MCF 10A (cell line): ENCODE measurements at regions not wholly inside any gene's neighbourhood (a gene's known extent, or its start where the extent isn't known, plus 50 kb on each side); places are given as distances from the start of the nearest gene placed in this dataset.

Experiments used
- BruUV-seq: library from RNA; stranded (reverse); fragments of 400-500 nt; replicated peaks from 2 replicates; lab custom pipeline; 2021; lab: Mats Ljungman, UMichigan
- CTCF ChIA-PET: fragments of 300-600 bp; sonication (Branson Sonifier 250); formaldehyde crosslinking; extraction: SDS; loops from one replicate; lab custom pipeline; 2021; ENCODE audit warnings: antibody characterized with exemption, inconsistent platforms; lab: Yijun Ruan, JAX
- POLR2A ChIA-PET: fragments of 300-600, 350-650 bp; sonication (Branson Sonifier 250); formaldehyde crosslinking; extraction: SDS; loops from one replicate; lab custom pipeline; 2020; ENCODE audit warnings: antibody characterized with exemption, inconsistent platforms; lab: Yijun Ruan, JAX
- DNase-seq: peaks from one replicate; pipeline ENCODE4 v3.0.0-alpha.2; 2018; ENCODE audit not compliant: unreplicated experiment
- H3K27ac Mint-ChIP-seq: one replicate; pipeline ENCODE4 v1.8.0; 2022; ENCODE audit warnings: mild to moderate bottlenecking, low read depth, mixed read lengths; ENCODE audit not compliant: unreplicated experiment
- H3K27me3 Mint-ChIP-seq: one replicate; pipeline ENCODE4 v1.8.0; 2022; ENCODE audit warnings: mixed read lengths; ENCODE audit not compliant: insufficient read depth, unreplicated experiment
- H3K36me3 Mint-ChIP-seq: one replicate; pipeline ENCODE4 v1.8.0; 2022; ENCODE audit warnings: mild to moderate bottlenecking, moderate library complexity, mixed read lengths; ENCODE audit not compliant: insufficient read depth, unreplicated experiment
- H3K4me1 Mint-ChIP-seq: one replicate; pipeline ENCODE4 v1.8.0; 2022; ENCODE audit warnings: mixed read lengths; ENCODE audit not compliant: insufficient read depth, unreplicated experiment
- H3K4me3 Mint-ChIP-seq: one replicate; pipeline ENCODE4 v1.8.0; 2022; ENCODE audit warnings: mild to moderate bottlenecking, moderate library complexity, mixed read lengths; ENCODE audit not compliant: unreplicated experiment
- H3K9me3 Mint-ChIP-seq: one replicate; pipeline ENCODE4 v1.8.0; 2022; ENCODE audit warnings: mixed read lengths; ENCODE audit not compliant: unreplicated experiment
- CTCF ChIP-seq: fragments of 200-600 bp; IDR thresholded peaks from one replicate; pipeline ENCODE4 v1.8.0; 2022; ENCODE audit warnings: antibody characterized with exemption, mild to moderate bottlenecking; ENCODE audit not compliant: unreplicated experiment
- intact Hi-C: fragments of 100-400 bp; cut with micrococcal nuclease; formaldehyde crosslinking; loops from 2 replicates; pipeline ENCODE4 v1.14.1; 2022

DNA sequence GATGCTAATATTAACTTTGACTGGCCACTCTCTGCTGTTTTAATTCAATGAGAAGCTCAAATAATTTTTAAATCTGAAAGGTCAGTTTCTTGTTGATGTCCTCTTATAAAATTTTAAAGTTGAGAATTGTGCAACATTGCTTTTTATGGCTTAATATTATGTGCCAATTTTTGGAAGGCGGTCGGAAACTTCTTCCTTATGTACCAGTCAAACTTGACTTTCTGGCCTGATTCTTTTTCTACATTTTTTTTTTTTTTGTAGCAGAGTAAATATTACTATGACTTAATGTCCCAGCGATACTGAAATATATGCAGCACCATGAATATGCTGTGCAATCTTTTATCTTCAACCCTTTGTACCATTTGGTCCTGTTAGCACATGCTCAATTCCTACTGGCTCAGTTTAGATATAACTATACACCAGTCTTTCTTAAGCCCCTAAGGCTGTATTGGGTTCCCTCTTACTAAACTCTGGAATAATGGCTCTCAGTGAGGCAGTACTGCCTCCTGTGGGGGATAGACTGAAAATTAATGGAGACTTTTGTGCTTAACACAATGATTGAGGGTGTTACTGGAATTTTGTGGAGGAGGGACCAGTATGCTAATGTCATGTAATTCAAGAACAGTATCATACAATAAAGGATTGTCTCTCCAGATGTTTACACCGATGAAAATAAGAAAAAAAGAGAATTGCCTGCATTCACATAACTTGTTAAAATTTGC is 156.4 kb upstream of the SYNCRIP start:
- Mint-ChIP-seq H3K4me3 (no peak overlapping the region), H3K27me3 (peaks cover 20% of the 10 kb centered on the region), H3K4me1 (peaks cover 6% of the 10 kb centered on the region), H3K9me3 (no peaks in the 10 kb centered on the region), H3K27ac (no peak overlapping the region), H3K36me3 (no peaks in the 10 kb centered on the region)
- intact Hi-C loops, result no loop called here
- BruUV-seq, result no TSS peak
- CTCF ChIA-PET, result no interaction called here
- POLR2A ChIA-PET, result no interaction called here
- DNase-seq, result no peak
- no peak for TF ChIP-seq CTCF

GRCh38 chr6:85797993-85798392 is 155.3 kb upstream of the SYNCRIP start:
- Mint-ChIP-seq H3K27ac (no peak overlapping the region), H3K27me3 (peaks cover 20% of the 10 kb centered on the region), H3K4me3 (no peak overlapping the region), H3K36me3 (no peaks in the 10 kb centered on the region), H3K9me3 (no peaks in the 10 kb centered on the region), H3K4me1 (peaks cover 6% of the 10 kb centered on the region)
- CTCF ChIA-PET, result interaction anchor here (0.6 to 0.8 kb wide), 2 partner anchors 960 to 1116 kb away, joined by 3 read pairs; no protein-coding TSS in a partner anchor
- BruUV-seq, result no TSS peak
- POLR2A ChIA-PET, result no interaction called here
- no peak for TF ChIP-seq CTCF
- intact Hi-C loops, result no loop called here
- DNase-seq, result peak; percentile 25

DNA sequence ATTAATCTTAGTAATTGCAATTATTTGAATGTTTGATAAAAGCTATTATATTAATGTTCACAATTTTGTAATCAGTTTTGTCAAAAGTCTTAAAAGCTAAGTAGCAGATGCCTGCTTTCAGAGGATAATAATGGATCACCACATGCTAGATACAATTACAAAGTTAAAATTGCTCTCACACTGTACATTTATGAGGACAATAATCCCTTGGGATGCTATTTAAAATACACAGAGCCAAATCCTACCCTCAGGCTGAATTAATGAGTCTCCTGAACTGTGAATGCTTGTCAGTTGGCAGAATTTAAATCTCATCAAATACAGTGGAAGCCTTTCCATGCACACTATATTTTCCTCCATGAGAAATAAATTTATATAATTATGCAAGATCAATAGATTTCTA is 153.3 kb upstream of the SYNCRIP start:
- no peak for TF ChIP-seq CTCF
- ChIA-PET CTCF (no interaction called here), POLR2A (no interaction called here)
- H3K4me1 Mint-ChIP-seq, result peaks cover 6% of the 10 kb centered on the region
- peaks cover 20% of the 10 kb centered on the region for H3K27me3 Mint-ChIP-seq
- BruUV-seq, result no TSS peak
- no peak for DNase-seq
- no peaks in the 10 kb centered on the region for H3K36me3 Mint-ChIP-seq
- no peak overlapping the region for H3K4me3 Mint-ChIP-seq
- intact Hi-C loops, result no loop called here
- no peaks in the 10 kb centered on the region for H3K9me3 Mint-ChIP-seq
- no peak overlapping the region for H3K27ac Mint-ChIP-seq

GRCh38 chr6:85792254-85792653 is 149.6 kb upstream of the SYNCRIP start:
- ChIA-PET CTCF (no interaction called here), POLR2A (no interaction called here)
- H3K27ac Mint-ChIP-seq, result no peak overlapping the region
- no TSS peak for BruUV-seq
- no peak overlapping the region for H3K4me3 Mint-ChIP-seq
- peaks cover 20% of the 10 kb centered on the region for H3K27me3 Mint-ChIP-seq
- DNase-seq, result peak; percentile 9
- intact Hi-C loops, result no loop called here
- no peaks in the 10 kb centered on the region for H3K4me1 Mint-ChIP-seq
- TF ChIP-seq CTCF, result no peak
- no peaks in the 10 kb centered on the region for H3K36me3 Mint-ChIP-seq
- H3K9me3 Mint-ChIP-seq, result peaks cover 8% of the 10 kb centered on the region
